ENCODE measurements at regions not wholly inside any gene's neighbourhood (a gene's known extent, or its start where the extent isn't known, plus 50 kb on each side); places are given as distances from the start of the nearest gene placed in this dataset.

DNA sequence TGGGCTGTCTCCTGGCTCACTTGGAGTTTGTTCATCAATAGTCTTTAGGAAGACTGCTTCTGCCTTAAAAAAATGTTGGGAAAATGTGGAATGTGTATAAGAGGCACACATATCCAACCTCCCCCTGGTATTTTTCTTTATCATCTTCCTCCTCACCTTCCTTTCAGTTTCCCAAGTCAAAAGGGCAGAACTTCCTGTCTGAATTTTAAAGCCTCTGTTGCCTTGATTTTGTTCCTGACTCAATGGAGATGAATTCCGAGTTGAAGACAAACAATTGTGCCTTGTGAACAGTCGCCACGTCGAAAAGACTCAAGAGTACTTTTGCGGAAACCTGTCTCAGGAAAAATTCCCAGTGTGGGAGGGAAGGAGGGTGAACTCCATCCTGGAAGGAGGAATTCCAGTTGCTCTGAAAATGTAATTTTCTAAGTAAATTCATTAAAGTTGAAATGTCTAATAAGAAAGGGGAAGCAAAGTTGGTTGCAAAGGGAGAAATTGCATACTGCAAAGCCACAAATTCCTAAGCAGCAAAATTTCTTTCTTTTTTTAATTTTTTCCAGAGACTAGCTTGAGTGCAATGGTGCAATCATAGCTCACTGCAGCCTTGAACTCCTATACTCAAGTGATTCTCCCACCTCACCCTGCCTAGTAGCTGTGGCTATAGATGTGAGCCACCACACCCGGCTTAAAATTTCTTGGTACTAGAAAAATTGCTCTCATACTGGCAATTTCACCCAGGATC is 50.2 kb upstream of the ELK3 start:
- TF ChIP-seq POLR2AphosphoS5 (IDR thresholded peaks at IDR 0.05; ENCODE audit: low read depth, low read length) (no peak), POU2F2 (IDR thresholded peaks at IDR 0.05; ENCODE audit: low read depth, low read length) (no peak), POLR2A (IDR thresholded peaks at IDR 0.05; ENCODE audit: low read depth, low read length) (no peak), TAF1 (IDR thresholded peaks at IDR 0.05; ENCODE audit: low read depth, low read length) (no peak), SPI1 (IDR thresholded peaks at IDR 0.05; ENCODE audit: low read depth, low read length) (no peak), PAX5 (IDR thresholded peaks at IDR 0.05; ENCODE audit: insufficient read depth, low read length, severe bottlenecking) (no peak)
- no peak for FAIRE-seq
- no peak for DNase-seq (ENCODE audit: insufficient read length, low spot score)
